ENCODE measurements at regions not wholly inside any gene's neighbourhood (a gene's known extent, or its start where the extent isn't known, plus 50 kb on each side); places are given as distances from the start of the nearest gene placed in this dataset.

- TF ChIP-seq CTCF (IDR thresholded peaks at IDR 0.05), result no peak
- no peak for TF ChIP-seq POLR2A (IDR thresholded peaks at IDR 0.05)
These were observed 77.2 kb downstream of the RFLNA start for GRCh38 chr12:124371970-124372555.

Data from right lobe of liver (tissue), 4 donors.